ENCODE measurements at regions not wholly inside any gene's neighbourhood (a gene's known extent, or its start where the extent isn't known, plus 50 kb on each side); places are given as distances from the start of the nearest gene placed in this dataset.

- H3K4me3 ChIP-seq (replicated peaks in 1 of 2; ENCODE audit: low read depth in 1 of 2, low read length in 2 of 2): no peak overlapping the region
- intact Hi-C loops (cut with micrococcal nuclease): no loop called here
- H3K9ac ChIP-seq (ENCODE audit: low read length): no peak overlapping the region
- BruUV-seq (replicated peaks): no TSS peak
- CTCF ChIA-PET: no interaction called here
- H3K27me3 ChIP-seq (ENCODE audit: insufficient read depth, low read length): no peaks in the 10 kb centered on the region
- RAD21 ChIA-PET (ENCODE audit: low non-redundant PET in 1 of 2, low total read pairs in 2 of 2, uncharacterized antibody in 2 of 2, unreplicated experiment in 2 of 2): no interaction called here
- no peaks in the 10 kb centered on the region for H4K20me1 ChIP-seq (ENCODE audit: insufficient read depth)
- DNase-seq (ENCODE audit: low read depth, low spot score) (no peak), ATAC-seq (no peak)
- no peaks in the 10 kb centered on the region for H3K9me2 ChIP-seq (ENCODE audit: insufficient read depth)
- no peak overlapping the region for H3K4me2 ChIP-seq (ENCODE audit: low read length)
- H3K27ac ChIP-seq (ENCODE audit: low read depth, low read length): no peak overlapping the region
- no peaks in the 10 kb centered on the region for H3K79me2 ChIP-seq (ENCODE audit: insufficient read depth, low read length)
- no peaks in the 10 kb centered on the region for H3K36me3 ChIP-seq (ENCODE audit: control insufficient read depth in 1 of 2, insufficient read depth in 2 of 2, low read length in 2 of 2)
- POLR2A ChIA-PET: no interaction called here
- no peak overlapping the region for H2AFZ ChIP-seq (ENCODE audit: low read depth, low read length, poor library complexity, severe bottlenecking)
- TF ChIP-seq ZFX (IDR thresholded peaks at IDR 0.05): no peak
- TF ChIP-seq EGR1 (IDR thresholded peaks at IDR 0.05; ENCODE audit: low read depth): no peak
- no peak for TF ChIP-seq CTCF (IDR thresholded peaks at IDR 0.05 in 2 of 3, conservative IDR thresholded peaks at IDR 0.05 in 1 of 3; ENCODE audit: borderline replicate concordance in 1 of 3, insufficient read depth in 1 of 3, low read depth in 2 of 3, low read length in 2 of 3)
- TF ChIP-seq SP1 (IDR thresholded peaks at IDR 0.05; ENCODE audit: low read depth): no peak
- no peaks in the 10 kb centered on the region for H3K4me1 ChIP-seq (ENCODE audit: control insufficient read depth in 1 of 2, insufficient read depth in 2 of 2, low read length in 2 of 2)
- H3K9me3 ChIP-seq (ENCODE audit: control insufficient read depth in 1 of 2, insufficient read depth in 1 of 2, low read depth in 1 of 2, low read length in 2 of 2): no peaks in the 10 kb centered on the region
Observed at GRCh38 chrX:144601010-144601409, 646.3 kb upstream of the SPANXN1 start.

- Histone ChIP-seq H4K20me1 (ENCODE audit: insufficient read depth) (no peaks in the 10 kb centered on the region), H3K4me3 (replicated peaks in 1 of 2; ENCODE audit: low read depth in 1 of 2, low read length in 2 of 2) (no peak overlapping the region), H3K9me3 (ENCODE audit: control insufficient read depth in 1 of 2, insufficient read depth in 1 of 2, low read depth in 1 of 2, low read length in 2 of 2) (no peaks in the 10 kb centered on the region), H3K4me2 (ENCODE audit: low read length) (no peak overlapping the region), H2AFZ (ENCODE audit: low read depth, low read length, poor library complexity, severe bottlenecking) (no peak overlapping the region), H3K4me1 (ENCODE audit: control insufficient read depth in 1 of 2, insufficient read depth in 2 of 2, low read length in 2 of 2) (no peaks in the 10 kb centered on the region), H3K27me3 (ENCODE audit: insufficient read depth, low read length) (no peaks in the 10 kb centered on the region), H3K9ac (ENCODE audit: low read length) (no peak overlapping the region), H3K27ac (ENCODE audit: low read depth, low read length) (no peak overlapping the region), H3K9me2 (ENCODE audit: insufficient read depth) (no peaks in the 10 kb centered on the region), H3K36me3 (ENCODE audit: control insufficient read depth in 1 of 2, insufficient read depth in 2 of 2, low read length in 2 of 2) (no peaks in the 10 kb centered on the region), H3K79me2 (ENCODE audit: insufficient read depth, low read length) (no peaks in the 10 kb centered on the region)
- no peak for ATAC-seq
- RAD21 ChIA-PET (ENCODE audit: low non-redundant PET in 1 of 2, low total read pairs in 2 of 2, uncharacterized antibody in 2 of 2, unreplicated experiment in 2 of 2): no interaction called here
- TF ChIP-seq TCF7L2 (IDR thresholded peaks at IDR 0.05; ENCODE audit: borderline replicate concordance, extremely low read depth, insufficient read depth, insufficient read length) (no peak), JUND (IDR thresholded peaks at IDR 0.05) (no peak)
- POLR2A ChIA-PET: no interaction called here
- CTCF ChIA-PET: no interaction called here
- DNase-seq (ENCODE audit: low read depth, low spot score): no peak
- intact Hi-C loops (cut with micrococcal nuclease): no loop called here
- no TSS peak for BruUV-seq (replicated peaks)
Observed at GRCh38 chrX:144612076-144612475, 635.2 kb upstream of the SPANXN1 start.
